ENCODE measurements at regions not wholly inside any gene's neighbourhood (a gene's known extent, or its start where the extent isn't known, plus 50 kb on each side); places are given as distances from the start of the nearest gene placed in this dataset.
"Not testable (repeated sequence)": the region's sequence is repeated elsewhere in the genome, so short reads cannot be mapped to it uniquely, and the experiment has no call there.

DNA sequence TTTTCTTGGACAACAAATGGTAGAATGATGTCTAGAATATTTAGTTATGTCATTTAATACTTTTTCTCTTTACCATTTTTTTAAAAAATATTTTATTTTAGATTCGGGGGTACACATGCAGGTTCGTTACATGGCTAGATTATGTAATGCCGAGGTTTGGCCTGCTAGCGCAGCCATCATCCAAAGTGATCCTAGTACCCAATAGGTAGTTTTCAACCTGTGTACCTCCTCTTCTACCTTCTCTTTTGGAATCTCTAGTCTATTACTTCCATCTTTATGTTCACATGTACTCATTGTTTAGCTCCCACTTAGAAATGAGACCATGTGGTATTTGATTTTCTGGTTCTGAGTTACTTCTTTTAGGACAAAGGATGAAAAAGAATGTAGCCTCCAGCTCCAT lies 100.2 kb upstream of the TPTE start:
- TF ChIP-seq POLR2A (IDR thresholded peaks at IDR 0.05; ENCODE audit: low read depth, low read length); RCOR1 (IDR thresholded peaks at IDR 0.05; ENCODE audit: insufficient replicate concordance, low read length); CEBPB (IDR thresholded peaks at IDR 0.05; ENCODE audit: low read depth, low read length); MAFK (IDR thresholded peaks at IDR 0.05; ENCODE audit: low read depth, low read length): not testable (repeated sequence)
- TF ChIP-seq, protein P1, sequence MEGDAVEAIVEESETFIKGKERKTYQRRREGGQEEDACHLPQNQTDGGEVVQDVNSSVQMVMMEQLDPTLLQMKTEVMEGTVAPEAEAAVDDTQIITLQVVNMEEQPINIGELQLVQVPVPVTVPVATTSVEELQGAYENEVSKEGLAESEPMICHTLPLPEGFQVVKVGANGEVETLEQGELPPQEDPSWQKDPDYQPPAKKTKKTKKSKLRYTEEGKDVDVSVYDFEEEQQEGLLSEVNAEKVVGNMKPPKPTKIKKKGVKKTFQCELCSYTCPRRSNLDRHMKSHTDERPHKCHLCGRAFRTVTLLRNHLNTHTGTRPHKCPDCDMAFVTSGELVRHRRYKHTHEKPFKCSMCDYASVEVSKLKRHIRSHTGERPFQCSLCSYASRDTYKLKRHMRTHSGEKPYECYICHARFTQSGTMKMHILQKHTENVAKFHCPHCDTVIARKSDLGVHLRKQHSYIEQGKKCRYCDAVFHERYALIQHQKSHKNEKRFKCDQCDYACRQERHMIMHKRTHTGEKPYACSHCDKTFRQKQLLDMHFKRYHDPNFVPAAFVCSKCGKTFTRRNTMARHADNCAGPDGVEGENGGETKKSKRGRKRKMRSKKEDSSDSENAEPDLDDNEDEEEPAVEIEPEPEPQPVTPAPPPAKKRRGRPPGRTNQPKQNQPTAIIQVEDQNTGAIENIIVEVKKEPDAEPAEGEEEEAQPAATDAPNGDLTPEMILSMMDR (conservative IDR thresholded peaks at IDR 0.05; ENCODE audit: low read depth, low read length): not testable (repeated sequence)

Measured in IMR-90 (cell line).